ENCODE measurements at regions not wholly inside any gene's neighbourhood (a gene's known extent, or its start where the extent isn't known, plus 50 kb on each side); places are given as distances from the start of the nearest gene placed in this dataset.

- DNase-seq (ENCODE audit: low read depth, low spot score): no peak
- no peak overlapping the region for H3K4me3 Mint-ChIP-seq
- no peak overlapping the region for H3K27ac Mint-ChIP-seq (ENCODE audit: unreplicated experiment)
Measured at GRCh38 chr2:64359892-64360657, 93.9 kb upstream of the LGALSL start.

DNA sequence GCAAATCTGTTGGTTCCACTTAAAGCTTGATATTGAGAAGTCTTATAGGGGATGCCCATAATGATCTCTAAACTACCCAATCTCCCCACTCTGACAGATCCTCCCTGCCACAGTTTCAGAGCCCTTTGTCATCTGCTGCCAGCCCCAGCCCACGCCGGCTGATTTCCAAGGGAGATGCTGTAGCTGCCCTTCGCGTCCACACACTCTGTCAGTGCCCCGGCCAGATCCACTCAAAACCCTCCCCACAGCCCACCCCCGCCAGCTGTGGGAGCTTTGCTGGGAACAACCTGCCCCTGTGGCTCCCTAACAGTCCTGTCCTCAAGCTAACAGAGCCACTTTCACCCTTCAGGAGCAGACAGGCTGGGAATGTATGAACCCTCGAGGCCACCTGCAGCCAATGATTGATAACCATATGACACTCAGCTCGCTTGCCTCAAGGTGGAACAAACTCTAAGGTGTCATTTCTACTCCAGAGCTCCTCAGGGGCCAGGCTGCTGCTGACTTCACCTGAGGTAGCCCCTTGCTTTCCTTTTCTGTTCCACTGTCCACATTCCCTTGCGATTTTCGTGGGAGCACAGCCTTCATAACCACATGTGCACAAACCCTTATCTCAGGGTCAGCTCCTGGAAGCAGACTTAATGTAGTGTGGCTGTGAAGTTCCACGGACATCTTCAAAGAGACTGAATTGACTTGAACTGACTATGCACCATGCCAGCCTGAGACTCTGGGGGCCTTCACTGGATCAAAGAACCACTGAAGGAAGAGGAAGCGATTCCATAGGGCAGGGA is 92.6 kb upstream of the LGALSL start:
- no peaks in the 10 kb centered on the region for H3K27me3 Mint-ChIP-seq (ENCODE audit: low read depth)
- TF ChIP-seq, protein P1, sequence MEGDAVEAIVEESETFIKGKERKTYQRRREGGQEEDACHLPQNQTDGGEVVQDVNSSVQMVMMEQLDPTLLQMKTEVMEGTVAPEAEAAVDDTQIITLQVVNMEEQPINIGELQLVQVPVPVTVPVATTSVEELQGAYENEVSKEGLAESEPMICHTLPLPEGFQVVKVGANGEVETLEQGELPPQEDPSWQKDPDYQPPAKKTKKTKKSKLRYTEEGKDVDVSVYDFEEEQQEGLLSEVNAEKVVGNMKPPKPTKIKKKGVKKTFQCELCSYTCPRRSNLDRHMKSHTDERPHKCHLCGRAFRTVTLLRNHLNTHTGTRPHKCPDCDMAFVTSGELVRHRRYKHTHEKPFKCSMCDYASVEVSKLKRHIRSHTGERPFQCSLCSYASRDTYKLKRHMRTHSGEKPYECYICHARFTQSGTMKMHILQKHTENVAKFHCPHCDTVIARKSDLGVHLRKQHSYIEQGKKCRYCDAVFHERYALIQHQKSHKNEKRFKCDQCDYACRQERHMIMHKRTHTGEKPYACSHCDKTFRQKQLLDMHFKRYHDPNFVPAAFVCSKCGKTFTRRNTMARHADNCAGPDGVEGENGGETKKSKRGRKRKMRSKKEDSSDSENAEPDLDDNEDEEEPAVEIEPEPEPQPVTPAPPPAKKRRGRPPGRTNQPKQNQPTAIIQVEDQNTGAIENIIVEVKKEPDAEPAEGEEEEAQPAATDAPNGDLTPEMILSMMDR (conservative IDR thresholded peaks at IDR 0.05): no peak
- H3K27ac Mint-ChIP-seq (ENCODE audit: unreplicated experiment): no peak overlapping the region
- H3K9me3 Mint-ChIP-seq: peaks cover 2% of the 10 kb centered on the region
- DNase-seq (ENCODE audit: low read depth, low spot score): no peak
- no peak overlapping the region for H3K4me3 Mint-ChIP-seq
- no peaks in the 10 kb centered on the region for H3K36me3 Mint-ChIP-seq (ENCODE audit: low read depth)
- H3K4me1 Mint-ChIP-seq: peaks cover 8% of the 10 kb centered on the region

More at GRCh38 chr2:64359892-64360657, 93.9 kb upstream of the LGALSL start:
- TF ChIP-seq, protein P1 (conservative IDR thresholded peaks at IDR 0.05): no peak
- Mint-ChIP-seq H3K27me3 (ENCODE audit: low read depth) (no peaks in the 10 kb centered on the region), H3K36me3 (ENCODE audit: low read depth) (no peaks in the 10 kb centered on the region), H3K4me1 (peaks cover 8% of the 10 kb centered on the region), H3K9me3 (peaks cover 2% of the 10 kb centered on the region)

DNA sequence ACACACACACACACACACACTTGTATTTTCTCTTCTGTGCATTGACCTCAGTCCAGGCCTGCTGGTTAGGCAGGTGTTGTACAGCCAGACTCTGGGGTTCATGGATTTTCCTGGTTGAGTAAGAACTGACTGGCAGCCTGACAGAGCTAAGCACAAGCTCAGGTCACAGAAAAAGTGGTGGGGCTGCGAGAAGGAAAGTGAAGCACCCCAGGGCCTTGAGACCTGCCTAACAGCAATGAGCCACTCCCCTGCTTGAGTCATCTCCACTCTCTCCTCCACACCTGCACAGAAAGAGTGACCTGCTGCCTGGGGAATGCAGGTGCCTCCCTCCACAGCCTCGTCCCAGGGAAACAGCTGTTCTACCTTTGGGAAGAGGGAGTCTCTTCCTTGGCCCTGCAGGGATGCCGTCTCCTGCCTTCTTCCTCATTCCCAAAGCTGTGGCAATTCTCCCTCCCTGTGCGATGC is 91.4 kb upstream of the LGALSL start:
- Mint-ChIP-seq H3K36me3 (ENCODE audit: low read depth) (no peaks in the 10 kb centered on the region), H3K9me3 (no peaks in the 10 kb centered on the region), H3K27me3 (ENCODE audit: low read depth) (no peaks in the 10 kb centered on the region), H3K4me3 (no peak overlapping the region), H3K27ac (ENCODE audit: unreplicated experiment) (peak overlapping the region; percentile 7), H3K4me1 (peaks cover 15% of the 10 kb centered on the region)
- TF ChIP-seq, protein P1 (conservative IDR thresholded peaks at IDR 0.05): no peak
- DNase-seq (ENCODE audit: low read depth, low spot score): no peak

DNA sequence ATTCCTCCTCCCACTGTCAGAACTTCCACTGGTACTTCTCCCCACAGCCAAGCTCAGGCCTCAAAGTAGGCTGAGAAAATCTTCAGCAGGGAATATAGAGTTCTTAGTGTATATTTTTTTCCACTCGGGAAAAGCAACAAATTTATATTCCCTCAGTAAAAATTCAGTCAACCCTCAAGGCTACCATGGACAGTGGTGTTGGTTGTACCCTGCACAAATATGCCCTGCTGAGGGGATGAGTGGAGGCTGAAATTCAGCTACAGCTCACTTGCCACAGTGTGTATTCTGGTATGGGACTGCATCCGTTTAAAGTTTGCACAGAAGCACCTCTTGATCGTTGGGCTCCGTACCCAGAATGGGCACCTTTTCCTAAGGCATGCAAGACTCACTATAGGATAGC is 90.8 kb upstream of the LGALSL start:
- Mint-ChIP-seq H3K4me1 (peaks cover 20% of the 10 kb centered on the region), H3K4me3 (no peak overlapping the region), H3K36me3 (ENCODE audit: low read depth) (no peaks in the 10 kb centered on the region), H3K27ac (ENCODE audit: unreplicated experiment) (peak overlapping the region; percentile 94), H3K9me3 (no peaks in the 10 kb centered on the region), H3K27me3 (ENCODE audit: low read depth) (no peaks in the 10 kb centered on the region)
- DNase-seq (ENCODE audit: low read depth, low spot score): no peak
- TF ChIP-seq, protein P1 (conservative IDR thresholded peaks at IDR 0.05): no peak

GRCh38 chr2:64363848-64364247 is 90.1 kb upstream of the LGALSL start:
- H3K4me1 Mint-ChIP-seq: peaks cover 23% of the 10 kb centered on the region
- DNase-seq (ENCODE audit: low read depth, low spot score): no peak
- TF ChIP-seq, protein P1 (conservative IDR thresholded peaks at IDR 0.05): no peak

More at GRCh38 chr2:64363848-64364247, 90.1 kb upstream of the LGALSL start:
- no peaks in the 10 kb centered on the region for H3K36me3 Mint-ChIP-seq (ENCODE audit: low read depth)
- peak overlapping the region; percentile 94 for H3K27ac Mint-ChIP-seq (ENCODE audit: unreplicated experiment)
- H3K27me3 Mint-ChIP-seq (ENCODE audit: low read depth): no peaks in the 10 kb centered on the region
- H3K4me3 Mint-ChIP-seq: no peak overlapping the region
- no peaks in the 10 kb centered on the region for H3K9me3 Mint-ChIP-seq
